ENCODE measurements at regions not wholly inside any gene's neighbourhood (a gene's known extent, or its start where the extent isn't known, plus 50 kb on each side); places are given as distances from the start of the nearest gene placed in this dataset.

DNA sequence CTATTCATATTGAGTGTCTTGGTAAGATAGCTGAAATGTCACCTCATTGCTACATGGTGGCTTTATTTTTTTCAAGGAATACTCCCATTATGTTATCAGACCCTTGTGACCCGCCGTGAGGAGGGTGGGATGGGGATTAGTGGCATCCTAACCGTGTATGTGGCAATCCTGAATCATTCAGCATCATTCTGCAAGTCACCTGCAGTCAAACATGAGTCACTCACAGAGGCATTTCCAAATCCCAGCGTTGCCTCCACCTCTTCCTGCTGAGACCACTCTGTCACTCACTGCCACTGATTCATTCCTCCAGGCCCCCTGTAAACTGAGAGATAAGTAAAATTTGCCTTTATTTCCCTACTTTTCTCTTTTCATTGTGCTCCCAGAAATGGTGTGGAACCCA, 307.4 kb upstream of the KLHL29 start:
- no peak for DNase-seq (ENCODE audit: low read depth)

DNA sequence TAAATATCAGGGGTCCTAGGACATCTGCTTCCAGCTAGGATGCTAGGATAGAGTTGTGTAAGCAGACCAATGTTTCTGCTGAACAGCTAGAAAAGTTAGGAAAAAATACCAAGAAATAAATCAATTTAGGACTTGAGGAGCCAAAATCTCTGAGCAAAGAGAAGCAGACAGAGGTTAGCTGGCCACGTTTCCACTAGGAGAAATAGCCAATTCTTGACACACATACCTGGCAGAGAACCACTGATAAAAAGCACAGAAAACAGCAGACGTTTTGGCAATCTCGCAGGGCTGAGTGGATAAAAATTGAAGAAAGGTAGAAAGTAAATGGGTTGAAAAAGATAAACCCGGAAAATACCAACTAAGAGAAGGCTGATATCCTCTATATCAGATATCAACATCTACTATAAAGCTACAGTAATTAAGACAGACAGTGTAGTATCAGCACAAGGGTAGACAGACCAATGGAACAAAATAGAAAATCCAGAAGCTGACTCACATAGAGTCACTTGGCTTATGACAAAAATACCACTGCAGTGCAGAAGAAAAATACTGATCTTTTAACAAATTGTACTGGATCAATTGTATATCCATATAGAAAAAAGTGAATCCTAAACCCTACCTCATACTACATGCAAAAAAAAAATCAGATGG, 306.1 kb upstream of the KLHL29 start:
- DNase-seq (ENCODE audit: low read depth), result no peak

GRCh38 chr2:23083966-23084365, 301.0 kb upstream of the KLHL29 start:
- no peak for DNase-seq (ENCODE audit: low read depth)

DNA sequence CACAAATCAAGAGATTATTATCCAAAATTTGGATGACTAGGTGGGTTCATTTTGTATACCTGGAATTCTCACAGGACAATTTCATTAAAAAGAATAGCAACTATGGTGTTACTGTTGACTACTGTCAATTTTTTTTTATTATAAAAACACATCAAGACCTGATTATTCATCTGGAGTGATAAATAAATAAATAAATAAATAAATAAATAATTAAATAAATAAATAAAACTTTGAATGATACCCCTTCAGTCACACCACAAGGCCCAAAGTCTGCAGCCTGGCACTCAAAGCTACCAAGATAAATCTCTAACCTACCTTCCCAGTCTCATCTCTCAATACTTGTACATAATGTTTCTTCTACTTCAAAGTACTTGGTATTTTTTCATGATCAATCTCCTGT, 294.0 kb upstream of the KLHL29 start:
- DNase-seq (ENCODE audit: low read depth), result no peak

GRCh38 chr2:23091900-23092299, 293.1 kb upstream of the KLHL29 start:
- DNase-seq (ENCODE audit: low read depth), result no peak

DNA sequence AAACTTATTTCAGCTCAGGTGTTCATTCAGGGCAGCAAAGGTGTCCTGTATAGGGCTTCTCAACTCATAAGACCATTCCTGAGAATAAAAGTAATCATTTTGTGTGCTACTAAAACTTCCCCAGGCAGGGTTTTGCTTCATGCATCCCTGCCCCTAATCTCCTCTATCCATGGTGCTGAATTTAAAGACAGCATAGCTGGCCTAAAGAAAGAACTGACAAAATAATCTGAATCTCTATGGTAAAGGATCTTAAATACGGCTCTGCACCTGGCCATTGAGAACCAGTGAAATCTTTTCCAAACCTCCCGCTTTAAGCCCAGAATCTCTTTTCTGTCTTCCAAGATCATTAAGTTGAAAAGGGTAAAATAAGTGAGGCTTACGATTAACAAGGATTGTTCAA, 292.1 kb upstream of the KLHL29 start:
- DNase-seq (ENCODE audit: low read depth), result no peak

DNA sequence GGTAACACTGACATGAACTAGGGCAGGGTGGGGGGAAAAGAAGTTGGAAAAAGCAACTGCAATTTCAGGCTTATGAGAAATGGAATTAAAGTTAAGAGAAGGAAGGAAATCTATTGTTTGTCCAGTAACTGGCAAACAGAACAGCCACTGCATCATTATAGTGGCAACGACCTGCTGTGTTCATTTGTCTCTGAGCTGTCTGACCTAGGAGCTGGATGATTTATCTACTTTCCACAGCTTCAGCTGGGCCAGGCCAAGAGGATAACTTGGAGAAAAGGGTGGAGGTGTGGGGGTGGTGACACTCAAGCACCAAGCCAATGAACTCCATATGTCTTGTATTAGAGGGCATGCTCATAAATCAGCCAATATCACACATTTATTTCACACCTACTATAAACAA, 291.5 kb upstream of the KLHL29 start:
- DNase-seq (ENCODE audit: low read depth), result no peak

DNA sequence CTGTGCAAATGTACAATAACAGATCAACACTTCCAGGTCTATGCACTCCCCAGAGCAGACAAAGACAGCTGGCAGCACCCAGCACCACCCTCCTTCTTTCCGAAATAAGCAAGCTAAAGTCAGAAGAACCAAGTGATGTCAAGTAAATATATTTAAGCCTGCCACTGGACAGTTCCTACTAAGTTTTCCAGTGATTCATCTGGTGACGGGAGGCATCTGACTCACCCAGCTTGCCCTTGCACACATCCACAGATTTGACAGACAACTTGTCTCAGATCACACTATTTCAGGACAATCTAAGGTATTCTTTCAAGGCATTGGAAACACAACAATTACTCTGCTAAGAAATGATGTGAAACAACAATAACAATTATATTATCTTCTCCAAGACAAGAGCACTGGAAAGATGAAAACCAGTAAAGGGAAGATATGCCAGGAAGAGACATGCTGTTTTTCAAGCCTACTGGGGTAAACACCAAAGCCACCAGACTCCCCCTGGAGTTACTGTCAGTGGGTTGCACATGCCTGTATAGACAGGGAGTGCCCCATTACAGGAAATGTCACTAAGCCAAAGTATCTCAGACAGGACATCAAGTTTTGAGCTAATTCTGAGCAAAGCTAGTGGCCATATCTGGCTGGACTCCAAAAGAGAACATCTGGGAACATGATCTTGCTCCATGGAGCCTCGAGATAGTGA, 287.9 kb upstream of the KLHL29 start:
- no peak for DNase-seq (ENCODE audit: low read depth)

DNA sequence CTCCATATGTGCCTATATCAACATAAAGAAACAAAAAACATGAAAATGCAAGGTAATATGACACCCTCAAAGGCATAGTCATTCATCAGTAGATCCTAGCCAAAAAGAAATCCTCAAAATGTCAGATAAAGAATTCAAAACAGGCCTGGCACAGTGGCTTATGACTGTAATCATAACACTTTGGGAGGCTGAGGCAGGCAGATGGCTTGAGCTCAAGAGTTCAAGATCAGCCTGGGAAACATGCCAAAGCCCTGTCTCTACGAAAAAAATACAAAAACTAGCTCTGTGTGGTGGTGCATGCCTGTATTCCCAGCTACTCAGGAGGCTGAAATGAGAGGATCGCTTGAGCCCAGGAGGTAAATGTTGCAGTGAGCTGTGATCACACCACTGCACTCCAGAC, 284.6 kb upstream of the KLHL29 start:
- DNase-seq (ENCODE audit: low read depth), result no peak

DNA sequence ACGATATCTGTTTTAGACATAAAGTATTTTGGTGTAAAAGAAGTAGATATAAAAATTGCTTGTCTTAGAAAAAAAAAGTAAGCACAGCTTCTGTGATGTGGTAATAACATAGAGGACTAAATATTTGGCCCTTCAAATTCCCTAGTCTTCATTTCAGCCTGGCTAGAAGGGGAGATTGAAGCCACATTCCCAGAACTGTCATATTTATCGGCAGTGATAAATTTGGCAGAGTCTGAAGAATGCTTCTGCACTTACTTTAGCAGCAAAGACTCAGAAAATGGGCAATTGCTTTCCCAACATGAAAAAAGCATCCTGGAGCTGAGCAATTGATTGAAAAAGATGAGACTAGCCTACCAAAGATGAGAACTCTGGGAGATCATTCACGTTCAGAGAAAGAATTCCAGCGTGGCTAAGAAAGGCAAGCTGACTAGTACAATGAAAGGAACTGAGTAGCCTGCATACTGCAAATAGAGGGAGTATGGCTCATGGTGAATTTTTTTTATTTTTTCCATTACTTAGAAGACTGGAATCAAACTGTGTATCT, 278.7 kb upstream of the KLHL29 start:
- no peak for DNase-seq (ENCODE audit: low read depth)

DNA sequence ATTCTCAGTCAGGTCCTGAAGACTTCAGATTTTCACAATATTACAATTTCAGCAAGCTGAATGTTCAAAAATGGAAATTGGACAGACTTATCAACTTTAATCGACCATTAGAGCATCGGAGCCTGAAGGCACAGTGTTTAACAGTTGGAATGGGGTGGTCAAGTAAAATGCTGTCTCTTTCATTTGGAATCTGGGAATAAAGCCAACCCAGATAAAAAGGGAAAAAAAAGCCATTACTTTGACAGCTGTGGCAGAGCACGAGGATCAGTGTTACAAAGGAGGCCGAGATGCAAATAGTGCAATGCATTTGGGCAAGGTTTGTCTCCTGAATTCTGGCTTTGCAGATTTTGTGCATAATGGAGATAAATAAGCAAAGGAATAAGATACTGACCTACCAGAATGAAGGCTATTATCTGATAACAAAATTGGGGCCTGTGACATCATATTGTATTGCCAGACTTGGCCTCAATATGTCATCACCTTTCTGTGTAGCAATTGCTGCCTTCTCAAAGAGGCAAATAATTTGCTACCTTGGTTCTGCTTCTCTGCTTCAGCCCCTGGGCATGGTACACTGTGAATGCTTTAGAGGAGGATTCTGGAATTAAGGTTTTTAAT, 277.5 kb upstream of the KLHL29 start:
- DNase-seq (ENCODE audit: low read depth), result no peak

- DNase-seq (ENCODE audit: low read depth), result no peak
Measured at GRCh38 chr2:23111263-23111662, 273.7 kb upstream of the KLHL29 start.

- no peak for DNase-seq (ENCODE audit: low read depth)
Measured at GRCh38 chr2:23112517-23112916, 272.5 kb upstream of the KLHL29 start.

- no peak for DNase-seq (ENCODE audit: low read depth)
Measured at GRCh38 chr2:23114299-23114698, 270.7 kb upstream of the KLHL29 start.

DNA sequence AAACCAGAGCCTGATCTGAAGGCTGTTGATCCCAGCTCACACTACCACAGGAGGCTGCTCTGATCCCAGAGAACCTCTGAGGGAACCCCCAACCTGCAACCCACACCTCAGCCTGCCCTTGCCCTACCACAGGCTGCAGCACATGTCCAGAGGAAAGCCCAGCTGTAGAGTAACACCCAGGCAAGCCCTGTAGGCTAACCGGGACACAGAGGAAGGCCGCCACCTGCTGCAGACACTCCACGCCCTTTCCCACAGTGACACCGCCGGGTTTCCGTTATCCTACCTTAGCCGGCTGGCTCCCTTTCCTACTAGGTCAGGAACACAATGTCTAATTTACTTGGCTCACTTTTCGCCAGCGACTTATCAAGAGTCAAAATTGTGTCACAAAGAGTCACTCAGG, 266.7 kb upstream of the KLHL29 start:
- DNase-seq (ENCODE audit: low read depth), result no peak

GRCh38 chr2:23118894-23119293, 266.1 kb upstream of the KLHL29 start:
- no peak for DNase-seq (ENCODE audit: low read depth)

DNA sequence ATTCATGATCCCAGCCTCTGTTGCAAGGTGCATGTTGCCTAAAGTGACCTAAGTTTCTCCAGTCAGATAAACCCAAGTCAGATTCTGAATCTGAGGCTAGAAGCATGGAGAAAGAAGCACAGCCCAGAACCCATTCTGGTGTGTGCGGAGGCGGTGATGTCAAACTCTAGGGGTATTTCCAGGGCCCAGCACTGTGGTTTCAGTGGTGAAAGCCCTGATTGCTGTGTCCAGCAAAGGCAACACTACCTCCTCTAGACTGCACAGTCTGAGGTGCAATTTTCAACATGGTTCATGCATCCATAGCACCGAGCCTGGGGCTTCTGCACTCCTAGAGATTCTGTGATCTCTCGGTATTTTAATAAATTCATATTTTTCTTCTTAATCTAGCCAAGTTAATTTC, 264.8 kb upstream of the KLHL29 start:
- DNase-seq (ENCODE audit: low read depth), result no peak

DNA sequence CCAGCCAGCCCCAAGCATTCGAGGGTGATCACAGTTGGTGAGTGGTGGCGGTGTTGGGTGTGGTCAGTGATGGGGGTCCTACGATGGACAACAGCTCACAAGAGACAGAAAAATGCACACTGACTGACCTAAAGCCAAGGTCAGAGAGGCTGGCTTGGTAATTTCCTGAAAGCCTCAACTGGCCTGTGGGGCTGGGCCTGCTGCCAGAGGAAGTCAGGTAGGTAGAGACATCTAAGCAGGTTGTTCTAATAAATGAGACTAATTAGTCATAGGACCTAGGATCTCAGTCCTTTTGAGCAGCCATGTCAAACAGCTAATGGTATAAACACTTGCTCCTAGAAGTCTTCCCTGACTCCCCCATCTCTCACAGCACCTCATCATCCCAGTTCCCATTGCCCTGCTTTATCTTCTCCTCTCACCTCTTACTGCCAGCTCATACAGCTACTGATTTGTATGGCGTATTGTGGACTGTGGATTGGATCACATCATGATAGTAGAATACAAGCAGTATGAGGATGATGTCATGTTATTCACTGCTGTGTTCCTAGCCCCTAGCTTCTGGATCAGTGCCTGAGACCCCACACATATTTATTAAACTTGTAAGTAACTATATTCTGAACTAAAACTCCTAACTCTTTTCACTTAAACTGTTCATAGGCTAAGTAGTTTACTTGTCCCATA, 262.9 kb upstream of the KLHL29 start:
- no peak for DNase-seq (ENCODE audit: low read depth)

GRCh38 chr2:23122681-23123215, 262.2 kb upstream of the KLHL29 start:
- DNase-seq (ENCODE audit: low read depth), result no peak

- no peak for DNase-seq (ENCODE audit: low read depth)
Measured at GRCh38 chr2:23123686-23124085, 261.3 kb upstream of the KLHL29 start.

- DNase-seq (ENCODE audit: low read depth), result no peak
Measured at GRCh38 chr2:23124214-23124750, 260.7 kb upstream of the KLHL29 start.

DNA sequence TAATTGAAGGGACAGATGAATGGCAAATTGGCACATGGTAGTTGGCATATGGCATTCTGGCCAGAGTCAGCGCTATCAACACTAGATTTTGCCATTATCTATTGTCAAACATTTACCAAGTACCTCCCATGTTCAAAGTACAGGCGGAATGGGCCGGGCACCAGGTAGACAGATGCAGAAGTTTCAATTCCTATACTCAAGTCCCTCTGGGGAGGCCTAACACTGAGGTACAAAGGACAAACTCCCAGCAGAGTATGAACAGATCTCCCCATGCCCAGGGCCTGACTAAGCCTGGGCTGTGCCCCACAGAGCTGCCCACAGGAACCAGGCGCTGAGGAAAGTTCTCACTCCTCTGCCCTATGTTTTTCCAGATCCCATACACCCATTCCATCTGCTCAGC, 257.5 kb upstream of the KLHL29 start:
- DNase-seq (ENCODE audit: low read depth), result no peak
